Neuronal stem cell (in vitro differentiated cells): ENCODE measurements at regions not wholly inside any gene's neighbourhood (a gene's known extent, or its start where the extent isn't known, plus 50 kb on each side); places are given as distances from the start of the nearest gene placed in this dataset.

ENCODE experiments used
- DNase-seq: peaks from one replicate; pipeline ENCODE4 v3.0.0-alpha.2; 2013; ENCODE audit warnings: low spot score
- H2AFZ ChIP-seq: one replicate; pipeline ENCODE4 v1.6.1; 2013; ENCODE audit warnings: mild to moderate bottlenecking, low read length, inconsistent platforms
- H2AK5ac ChIP-seq: 2 replicates; pipeline ENCODE4 v1.6.1; 2013; ENCODE audit warnings: low read depth, mild to moderate bottlenecking, inconsistent platforms, low read length, moderate library complexity, mixed read lengths
- H2BK120ac ChIP-seq: 2 replicates; pipeline ENCODE4 v1.6.1; 2013; ENCODE audit warnings: low read depth, mild to moderate bottlenecking, inconsistent platforms, low read length, moderate library complexity, mixed read lengths
- H2BK12ac ChIP-seq: one replicate; pipeline ENCODE4 v1.6.1; 2013; ENCODE audit warnings: low read length, inconsistent platforms
- H2BK15ac ChIP-seq: 2 replicates; pipeline ENCODE4 v1.6.1; 2013; ENCODE audit warnings: mild to moderate bottlenecking, low read length, inconsistent platforms, mixed read lengths
- H2BK5ac ChIP-seq: one replicate; pipeline ENCODE4 v1.6.1; 2013; ENCODE audit warnings: inconsistent platforms, mild to moderate bottlenecking, low read length, moderate library complexity
- H3K14ac ChIP-seq: one replicate; pipeline ENCODE4 v1.6.1; 2013; ENCODE audit warnings: low read length, inconsistent platforms
- H3K18ac ChIP-seq: 2 replicates; pipeline ENCODE4 v1.6.1; 2013; ENCODE audit warnings: low read length, inconsistent platforms
- H3K23ac ChIP-seq: 2 replicates; pipeline ENCODE4 v1.6.1; 2013; ENCODE audit warnings: low read depth, mild to moderate bottlenecking, mixed read lengths, low read length, inconsistent platforms; ENCODE audit not compliant: poor library complexity
- H3K27ac ChIP-seq: replicated peaks from 3 replicates; pipeline ENCODE4 v1.5.1; 2013; ENCODE audit warnings: low read length, inconsistent platforms
- H3K27me3 ChIP-seq, 3 experiments: 2 replicates each; pipeline ENCODE4 v1.6.1; 2013; ENCODE audit warnings: low read length in 3 of 3, mild to moderate bottlenecking in 2 of 3, inconsistent platforms in 1 of 3, low read depth in 1 of 3, mixed read lengths in 1 of 3, moderate library complexity in 1 of 3; ENCODE audit not compliant: control insufficient read depth in 3 of 3, insufficient read depth in 3 of 3
- H3K36me3 ChIP-seq, 2 donors: replicated peaks in 1 of 2; 2 replicates each; pipeline ENCODE4 v1.6.1; 2013; ENCODE audit warnings: low read length in 2 of 2; ENCODE audit not compliant: control insufficient read depth in 2 of 2, insufficient read depth in 2 of 2
- H3K4ac ChIP-seq: 2 replicates; pipeline ENCODE4 v1.6.1; 2013; ENCODE audit warnings: inconsistent platforms, mild to moderate bottlenecking, low read length, moderate library complexity
- H3K4me1 ChIP-seq, 2 donors: 1 replicate in 1 of 2; 2 replicates in 1 of 2; pipeline ENCODE4 v1.6.1; 2013; ENCODE audit warnings: low read length in 2 of 2, low read depth in 1 of 2; ENCODE audit not compliant: control insufficient read depth in 2 of 2, insufficient read depth in 1 of 2
- H3K4me2 ChIP-seq: one replicate; pipeline ENCODE4 v1.6.1; 2013; ENCODE audit warnings: mild to moderate bottlenecking, low read length, inconsistent platforms; ENCODE audit not compliant: insufficient read depth, poor library complexity, severe bottlenecking
- H3K4me3 ChIP-seq, 2 donors: 2 replicates each; pipeline ENCODE4 v1.5.1; 2013; ENCODE audit warnings: low read length in 2 of 2, mild to moderate bottlenecking in 2 of 2, inconsistent platforms in 1 of 2, moderate library complexity in 1 of 2
- H3K79me1 ChIP-seq: one replicate; pipeline ENCODE4 v1.6.1; 2013; ENCODE audit warnings: low read depth, mild to moderate bottlenecking, inconsistent platforms, low read length, moderate library complexity
- H3K9ac ChIP-seq: one replicate; pipeline ENCODE4 v1.6.1; 2013; ENCODE audit warnings: mild to moderate bottlenecking, low read depth, low read length, inconsistent platforms; ENCODE audit not compliant: poor library complexity
- H3K9me3 ChIP-seq, 2 donors: replicated peaks in 1 of 2; 2 replicates each; pipeline versions ENCODE3 to v1.6.1; 2013; ENCODE audit warnings: low read length in 2 of 2, mild to moderate bottlenecking in 2 of 2, inconsistent platforms in 1 of 2, low read depth in 1 of 2, mixed read lengths in 1 of 2, moderate library complexity in 1 of 2; ENCODE audit not compliant: control insufficient read depth in 2 of 2, insufficient read depth in 1 of 2
- H4K8ac ChIP-seq: one replicate; pipeline ENCODE4 v1.6.1; 2013; ENCODE audit warnings: low read depth, mild to moderate bottlenecking, inconsistent platforms, low read length, moderate library complexity
- H4K91ac ChIP-seq: one replicate; pipeline ENCODE4 v1.6.1; 2013; ENCODE audit warnings: low read length, low read depth, mild to moderate bottlenecking, inconsistent platforms; ENCODE audit not compliant: poor library complexity
- WGBS, 2 donors: extraction: QIAGEN DNeasy Blood & Tissue Kit; methylation state at CpG; one replicate each; pipeline ENCODE4 v1.1.7; 2013; ENCODE audit warnings: missing lambda C conversion rate in 2 of 2, mixed read lengths in 1 of 2; ENCODE audit not compliant: insufficient read length in 2 of 2, insufficient replicate concordance in 1 of 2; ENCODE audit errors: extremely low coverage in 2 of 2; 5-methylcytosine and 5-hydroxymethylcytosine counted together

DNA sequence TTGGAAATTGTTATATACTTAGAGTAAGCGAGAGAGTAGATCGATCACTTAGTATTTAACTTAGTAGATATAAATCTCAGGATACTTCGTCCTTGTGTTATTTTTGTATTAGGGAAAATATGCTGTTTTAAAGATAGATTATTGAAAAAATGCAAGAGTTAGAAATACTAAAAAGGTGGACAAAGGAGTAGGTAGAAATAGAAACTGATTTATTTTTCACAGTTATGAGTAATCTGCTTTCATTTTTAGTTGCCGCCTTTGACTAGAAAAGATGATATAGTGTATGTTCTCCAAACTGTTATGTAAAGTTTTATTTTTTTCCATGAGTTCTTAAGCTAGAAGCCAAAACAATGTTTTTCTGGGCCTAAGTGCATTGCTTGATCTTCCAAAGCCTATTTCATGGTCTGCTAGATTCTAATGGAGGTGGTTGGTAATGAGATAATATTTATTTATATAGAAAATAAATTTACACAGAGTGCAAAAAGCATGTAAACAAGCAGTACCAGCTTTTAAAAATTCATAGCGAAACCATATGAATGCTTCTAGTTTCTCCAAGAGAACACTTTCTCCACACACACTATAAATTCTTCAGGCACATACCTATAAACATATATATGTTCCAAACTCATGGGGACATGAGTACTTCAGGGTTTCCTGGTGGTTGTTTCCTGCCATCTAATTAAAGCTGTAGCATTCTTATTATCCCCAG is 61.1 kb downstream of the DIPK2A start:
- no peak overlapping the region for H3K4me2 ChIP-seq
- H3K36me3 ChIP-seq: no peaks in the 10 kb centered on the region
- H3K23ac ChIP-seq: no peak overlapping the region
- no peak overlapping the region for H3K27ac ChIP-seq
- H2AK5ac ChIP-seq: no peak overlapping the region
- no CpG with 5 or more reads among the region's 5 CpGs for WGBS, 2 donors
- no peaks in the 10 kb centered on the region for H3K4me1 ChIP-seq
- no peak overlapping the region for H4K8ac ChIP-seq
- DNase-seq: no peak
- no peak overlapping the region for H3K18ac ChIP-seq
- H3K14ac ChIP-seq: no peak overlapping the region
- H2AFZ ChIP-seq: no peak overlapping the region
- H2BK120ac ChIP-seq: no peak overlapping the region
- no peaks in the 10 kb centered on the region for H3K79me1 ChIP-seq
- no peak overlapping the region for H2BK12ac ChIP-seq
- no peak overlapping the region for H3K9ac ChIP-seq
- no peak overlapping the region for H2BK15ac ChIP-seq
- H3K4ac ChIP-seq: no peak overlapping the region
- H3K27me3 ChIP-seq: no peaks in the 10 kb centered on the region
- H3K9me3 ChIP-seq: peaks cover 0 to 4% of the 10 kb centered on the region in 2 donors
- H2BK5ac ChIP-seq: no peak overlapping the region
- no peak overlapping the region for H3K4me3 ChIP-seq
- no peak overlapping the region for H4K91ac ChIP-seq

DNA sequence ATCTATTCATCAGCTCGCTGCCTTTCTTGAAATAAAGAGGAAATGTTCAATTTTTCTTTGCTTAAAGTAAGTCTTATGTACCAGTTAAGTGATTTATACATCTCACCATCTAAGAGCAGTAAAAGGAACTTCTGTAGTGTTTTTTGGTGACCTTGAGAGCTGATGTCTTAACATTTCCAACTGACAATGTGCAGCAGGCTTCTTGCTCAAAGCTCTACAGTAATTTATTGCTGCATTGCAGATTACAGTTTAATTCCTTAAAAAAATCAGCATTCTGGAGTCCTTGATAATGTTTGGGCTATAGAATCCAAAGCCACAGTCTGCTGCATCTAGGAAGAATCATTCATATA is 61.6 kb downstream of the DIPK2A start:
- Histone ChIP-seq H3K27me3 (no peaks in the 10 kb centered on the region), H3K18ac (no peak overlapping the region), H2BK15ac (no peak overlapping the region), H3K36me3 (no peaks in the 10 kb centered on the region), H3K4me1 (no peaks in the 10 kb centered on the region), H4K91ac (no peak overlapping the region), H2AFZ (no peak overlapping the region), H3K9me3 (peaks cover 0 to 4% of the 10 kb centered on the region in 2 donors), H3K4ac (no peak overlapping the region), H2BK5ac (no peak overlapping the region), H3K9ac (no peak overlapping the region), H3K14ac (no peak overlapping the region), H2AK5ac (no peak overlapping the region), H2BK12ac (no peak overlapping the region), H3K23ac (no peak overlapping the region), H3K79me1 (no peaks in the 10 kb centered on the region), H3K4me3 (no peak overlapping the region), H3K4me2 (no peak overlapping the region), H4K8ac (no peak overlapping the region), H2BK120ac (no peak overlapping the region), H3K27ac (no peak overlapping the region)
- no peak for DNase-seq
- no CpG with 5 or more reads among the region's 1 CpG for WGBS, 2 donors

DNA sequence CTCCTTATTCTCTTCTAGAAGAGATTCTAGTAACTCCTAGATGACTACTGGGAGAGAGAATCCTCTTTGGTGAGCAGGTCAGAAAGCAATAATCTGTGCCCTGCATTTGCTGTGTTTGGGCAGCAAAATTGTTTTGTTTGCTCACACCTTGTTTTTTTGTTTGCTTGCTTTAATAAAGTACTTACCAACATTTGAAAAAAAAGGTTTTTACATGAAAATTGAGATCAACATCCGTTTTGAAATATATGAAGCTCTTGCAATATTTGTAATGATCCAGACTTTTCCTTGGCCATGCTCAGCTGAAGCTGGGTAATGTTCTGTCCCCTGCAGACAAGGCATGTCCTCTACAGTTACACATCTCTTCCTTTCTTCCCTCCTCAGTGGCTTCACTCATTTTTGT is 62.2 kb downstream of the DIPK2A start:
- Histone ChIP-seq H3K79me1 (no peaks in the 10 kb centered on the region), H3K18ac (no peak overlapping the region), H3K4me2 (no peak overlapping the region), H2BK15ac (no peak overlapping the region), H3K4me1 (no peaks in the 10 kb centered on the region), H2BK5ac (no peak overlapping the region), H3K4me3 (no peak overlapping the region), H3K14ac (no peak overlapping the region), H3K9me3 (peaks cover 0 to 4% of the 10 kb centered on the region in 2 donors), H2AK5ac (no peak overlapping the region), H2BK12ac (no peak overlapping the region), H3K27me3 (no peaks in the 10 kb centered on the region), H3K23ac (no peak overlapping the region), H3K27ac (no peak overlapping the region), H2BK120ac (no peak overlapping the region), H3K36me3 (no peaks in the 10 kb centered on the region), H3K4ac (no peak overlapping the region), H2AFZ (no peak overlapping the region), H4K8ac (no peak overlapping the region), H4K91ac (no peak overlapping the region), H3K9ac (no peak overlapping the region)
- WGBS, 2 donors: no CpG with 5 or more reads among the region's 1 CpG
- DNase-seq: no peak

DNA sequence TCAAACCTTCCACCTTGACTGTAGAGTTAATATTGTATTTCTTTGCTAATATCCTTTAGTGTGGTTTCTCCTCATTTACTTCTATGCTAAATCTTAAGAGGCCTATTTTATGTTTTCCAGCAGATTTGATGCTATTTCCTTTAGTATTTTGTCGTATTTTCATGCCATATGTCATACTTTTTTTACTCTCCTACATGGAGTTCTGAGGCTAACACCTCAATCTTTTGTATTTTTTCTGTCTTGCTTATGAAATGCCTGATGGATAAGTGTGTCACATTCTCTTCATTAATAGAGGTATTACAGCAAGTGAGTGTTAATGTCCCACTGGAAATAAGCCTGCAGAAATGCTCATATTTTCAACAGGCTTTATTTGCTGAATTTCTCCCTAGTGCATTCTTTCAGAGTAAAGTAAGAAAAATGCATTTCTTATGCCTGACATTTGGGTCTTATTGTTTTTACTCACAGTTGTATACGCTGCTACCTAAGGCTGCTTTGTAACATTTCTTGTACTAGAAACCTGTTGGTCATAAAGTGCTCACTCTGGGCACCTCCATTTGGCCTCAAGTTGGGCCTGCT is 63.2 kb downstream of the DIPK2A start:
- H3K14ac ChIP-seq: no peak overlapping the region
- WGBS, 2 donors: no CpG with 5 or more reads among the region's 2 CpGs
- no peaks in the 10 kb centered on the region for H3K27me3 ChIP-seq

More for the DNA sequence above, 63.2 kb downstream of the DIPK2A start:
- no peaks in the 10 kb centered on the region for H3K79me1 ChIP-seq
- no peak overlapping the region for H2BK120ac ChIP-seq
- no peaks in the 10 kb centered on the region for H3K4me1 ChIP-seq
- H2AK5ac ChIP-seq: no peak overlapping the region
- H3K23ac ChIP-seq: no peak overlapping the region
- DNase-seq: no peak
- H4K91ac ChIP-seq: no peak overlapping the region
- no peak overlapping the region for H3K18ac ChIP-seq
- H2BK15ac ChIP-seq: no peak overlapping the region
- H2AFZ ChIP-seq: no peak overlapping the region
- no peak overlapping the region for H3K4me3 ChIP-seq
- peaks cover 0 to 2% of the 10 kb centered on the region in 2 donors for H3K9me3 ChIP-seq
- no peak overlapping the region for H4K8ac ChIP-seq
- H2BK5ac ChIP-seq: no peak overlapping the region
- no peak overlapping the region for H2BK12ac ChIP-seq
- no peak overlapping the region for H3K4me2 ChIP-seq
- no peak overlapping the region for H3K4ac ChIP-seq
- no peaks in the 10 kb centered on the region for H3K36me3 ChIP-seq
- H3K9ac ChIP-seq: no peak overlapping the region
- no peak overlapping the region for H3K27ac ChIP-seq
